HCT116 (cell line): ENCODE measurements at regions not wholly inside any gene's neighbourhood (a gene's known extent, or its start where the extent isn't known, plus 50 kb on each side); places are given as distances from the start of the nearest gene placed in this dataset.

Experiments
- CTCF ChIP-seq, 3 experiments: fragments of 200-600 bp in 1 of 3; sonication (generic) in 1 of 3; IDR thresholded peaks in 2 of 3; conservative IDR thresholded peaks in 1 of 3; 2 replicates each; pipeline ENCODE4 v1.5.1; 2012 to 2017; ENCODE audit warnings: low read depth in 2 of 3, low read length in 2 of 3, antibody characterized with exemption in 1 of 3, borderline replicate concordance in 1 of 3, control low read depth in 1 of 3, mild to moderate bottlenecking in 1 of 3, mixed read lengths in 1 of 3, mixed run types in 1 of 3, moderate library complexity in 1 of 3; ENCODE audit not compliant: insufficient read depth in 1 of 3
- EZH2 ChIP-seq: fragments of 200-600 bp; sonication (generic); IDR thresholded peaks from 2 replicates; pipeline ENCODE4 v1.6.1; 2017; ENCODE audit warnings: antibody characterized with exemption, mixed run types
- FOSL1 ChIP-seq: IDR thresholded peaks from 2 replicates; pipeline ENCODE4 v1.6.1; 2012; ENCODE audit warnings: low read depth

GRCh38 chrX:37912304-37912703 is 64.9 kb upstream of the DYNLT3 start:
- no peak for TF ChIP-seq EZH2
- peak; percentile 29 for TF ChIP-seq FOSL1
- no peak for TF ChIP-seq CTCF (IDR thresholded peaks at IDR 0.05 in 2 of 3, conservative IDR thresholded peaks at IDR 0.05 in 1 of 3; ENCODE audit: borderline replicate concordance in 1 of 3, insufficient read depth in 1 of 3, low read depth in 2 of 3, low read length in 2 of 3)
